Transverse colon (tissue), 4 donors: ENCODE measurements at regions not wholly inside any gene's neighbourhood (a gene's known extent, or its start where the extent isn't known, plus 50 kb on each side); places are given as distances from the start of the nearest gene placed in this dataset.
"Not testable (repeated sequence)": the region's sequence is repeated elsewhere in the genome, so short reads cannot be mapped to it uniquely, and the experiment has no call there.

Experiments used
- DNase-seq: peaks from one replicate; pipeline ENCODE4 v3.0.0-alpha.2; 2019
- H3K27ac ChIP-seq, 4 donors: fragments of 200-600 bp; sonication (generic); 2 replicates each; pipeline ENCODE4 v1.5.1; 2016 to 2018; ENCODE audit warnings: inconsistent platforms in 4 of 4
- H3K27me3 ChIP-seq: fragments of 200-600 bp; sonication (generic); 2 replicates; pipeline ENCODE4 v1.5.1; 2017; ENCODE audit warnings: inconsistent platforms
- H3K36me3 ChIP-seq, 4 donors: fragments of 200-600 bp; sonication (generic); 2 replicates each; pipeline ENCODE4 v1.5.1; 2017 to 2019; ENCODE audit warnings: inconsistent platforms in 4 of 4
- H3K4me1 ChIP-seq, 4 donors: fragments of 200-600 bp; sonication (generic); 2 replicates each; pipeline ENCODE4 v1.5.1; 2017 to 2020; ENCODE audit warnings: inconsistent platforms in 4 of 4
- H3K4me3 ChIP-seq, 4 donors: fragments of 200-600 bp; sonication (generic); 1 replicate in 1 of 4; 2 replicates in 3 of 4; pipeline versions ENCODE4 v1.5.1 to v1.6.1; 2017 to 2019; ENCODE audit warnings: inconsistent platforms in 4 of 4
- H3K9me3 ChIP-seq, 2 donors: fragments of 200-600 bp; sonication (generic); 2 replicates each; pipeline ENCODE4 v1.5.1; 2017 to 2019; ENCODE audit warnings: inconsistent platforms in 2 of 2
- EP300 ChIP-seq: sonication (generic); formaldehyde crosslinking; IDR thresholded peaks from one replicate; pipeline ENCODE4 v1.6.1; 2017; ENCODE audit warnings: antibody characterized with exemption, low read depth
- POLR2A ChIP-seq: fragments of 450-650 bp; IDR thresholded peaks from one replicate; pipeline ENCODE4 v1.6.1; 2016; ENCODE audit warnings: antibody characterized with exemption, mild to moderate bottlenecking, moderate library complexity
- POLR2AphosphoS5 ChIP-seq, 3 donors: sonication (generic); formaldehyde crosslinking; IDR thresholded peaks; one replicate each; pipeline ENCODE4 v1.6.1; 2016; ENCODE audit warnings: antibody characterized with exemption in 3 of 3
- WGBS, 2 donors: methylation state at CpG; one replicate each; pipeline ENCODE4 v1.1.5; 2018; ENCODE audit warnings: low coverage in 1 of 2; 5-methylcytosine and 5-hydroxymethylcytosine counted together
- in situ Hi-C, 4 donors: fragments of 200-750 bp; cut with MboI; loops; one replicate each; pipeline versions ENCODE4 v1.15.0 to v1.15.1; 2017; ENCODE audit warnings: low sequenced_read_pairs in 3 of 4, low pct_ligation_motif_present in 1 of 4, low pct_unique_long_range_greater_than_20kb in 1 of 4
- intact Hi-C: fragments of 100-400 bp; cut with DNase I; formaldehyde crosslinking; loops from one replicate; pipeline ENCODE4 v1.15.1; 2023; ENCODE audit warnings: low total_unique reads
- TF ChIP-seq, protein P1 (sequence below), 5 experiments: fragments of 200-600 bp in 3 of 5; fragments of 450-650 bp in 2 of 5; sonication (generic) in 3 of 5; IDR thresholded peaks; 1 replicate in 2 of 5; 2 replicates in 3 of 5; pipeline ENCODE4 v1.5.1; 2016 to 2017; ENCODE audit warnings: antibody characterized with exemption in 5 of 5, inconsistent platforms in 3 of 5, mild to moderate bottlenecking in 2 of 5, moderate library complexity in 1 of 5

DNA sequence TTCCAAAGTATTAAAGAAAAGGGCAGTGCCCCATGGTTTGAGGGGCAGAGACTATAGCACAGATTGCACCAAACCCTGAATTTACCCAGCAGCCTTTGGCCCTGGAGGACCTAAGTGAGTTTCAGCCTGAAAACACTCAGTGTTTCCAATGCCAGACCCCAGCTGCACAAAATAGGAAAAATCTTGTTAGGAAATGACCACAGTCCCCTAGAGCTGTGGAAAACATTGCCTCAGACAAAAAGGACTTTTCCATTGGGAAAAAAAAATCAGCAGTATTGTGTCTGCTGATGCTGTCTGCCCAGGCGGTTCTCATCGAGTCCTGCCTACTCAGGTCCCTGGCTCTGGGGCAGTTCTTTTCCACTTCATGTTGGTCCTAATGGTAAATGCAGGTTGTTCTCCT, 121.7 kb upstream of the DLG1 start:
- intact Hi-C loops (no loop called here), in situ Hi-C loops (no loop called here)
- DNase-seq, result no peak
- WGBS, 2 donors, result 76 to 83% methylated on average over 2 of the region's 2 CpGs
- peaks cover 0 to 5% (median 0%) of the 10 kb centered on the region in 4 donors for H3K4me1 ChIP-seq
- H3K27me3 ChIP-seq, result no peaks in the 10 kb centered on the region
- H3K9me3 ChIP-seq, result no peaks in the 10 kb centered on the region
- H3K36me3 ChIP-seq, result no peaks in the 10 kb centered on the region
- H3K4me3 ChIP-seq, result no peak overlapping the region
- no peak overlapping the region for H3K27ac ChIP-seq
- TF ChIP-seq POLR2A, result no peak
- TF ChIP-seq POLR2AphosphoS5 (IDR thresholded peaks at IDR 0.05), result no peak
- no peak for TF ChIP-seq EP300
- TF ChIP-seq, protein P1, sequence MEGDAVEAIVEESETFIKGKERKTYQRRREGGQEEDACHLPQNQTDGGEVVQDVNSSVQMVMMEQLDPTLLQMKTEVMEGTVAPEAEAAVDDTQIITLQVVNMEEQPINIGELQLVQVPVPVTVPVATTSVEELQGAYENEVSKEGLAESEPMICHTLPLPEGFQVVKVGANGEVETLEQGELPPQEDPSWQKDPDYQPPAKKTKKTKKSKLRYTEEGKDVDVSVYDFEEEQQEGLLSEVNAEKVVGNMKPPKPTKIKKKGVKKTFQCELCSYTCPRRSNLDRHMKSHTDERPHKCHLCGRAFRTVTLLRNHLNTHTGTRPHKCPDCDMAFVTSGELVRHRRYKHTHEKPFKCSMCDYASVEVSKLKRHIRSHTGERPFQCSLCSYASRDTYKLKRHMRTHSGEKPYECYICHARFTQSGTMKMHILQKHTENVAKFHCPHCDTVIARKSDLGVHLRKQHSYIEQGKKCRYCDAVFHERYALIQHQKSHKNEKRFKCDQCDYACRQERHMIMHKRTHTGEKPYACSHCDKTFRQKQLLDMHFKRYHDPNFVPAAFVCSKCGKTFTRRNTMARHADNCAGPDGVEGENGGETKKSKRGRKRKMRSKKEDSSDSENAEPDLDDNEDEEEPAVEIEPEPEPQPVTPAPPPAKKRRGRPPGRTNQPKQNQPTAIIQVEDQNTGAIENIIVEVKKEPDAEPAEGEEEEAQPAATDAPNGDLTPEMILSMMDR (IDR thresholded peaks at IDR 0.05), result no peak

- Histone ChIP-seq H3K9me3 (no peaks in the 10 kb centered on the region), H3K27me3 (no peaks in the 10 kb centered on the region), H3K4me3 (no peak overlapping the region), H3K27ac (no peak overlapping the region), H3K36me3 (no peaks in the 10 kb centered on the region), H3K4me1 (peaks cover 0 to 5% (median 0%) of the 10 kb centered on the region in 4 donors)
- TF ChIP-seq EP300 (no peak), POLR2AphosphoS5 (IDR thresholded peaks at IDR 0.05) (no peak), POLR2A (no peak)
- TF ChIP-seq, protein P1 (IDR thresholded peaks at IDR 0.05), result no peak
- DNase-seq, result no peak
- in situ Hi-C loops, result no loop called here
- intact Hi-C loops, result no loop called here
- whole genome bisulfite sequencing, 2 donors, result 59% methylated on average over 2 of the region's 2 CpGs; no CpG with 5 or more reads in 1 of the 2 donors
Observed at GRCh38 chr3:197419696-197420095, 121.3 kb upstream of the DLG1 start.

GRCh38 chr3:197417911-197418618, 119.7 kb upstream of the DLG1 start:
- intact Hi-C loops (no loop called here), in situ Hi-C loops (no loop called here)
- DNase-seq, result no peak
- Histone ChIP-seq H3K27ac (no peak overlapping the region), H3K4me3 (no peak overlapping the region), H3K36me3 (no peaks in the 10 kb centered on the region), H3K4me1 (peaks cover 0 to 5% (median 0%) of the 10 kb centered on the region in 4 donors), H3K9me3 (no peaks in the 10 kb centered on the region), H3K27me3 (no peaks in the 10 kb centered on the region)
- 50 to 63% methylated on average over 7 to 11 of the region's 11 CpGs for WGBS, 2 donors
- TF ChIP-seq EP300 (no peak), POLR2A (no peak), POLR2AphosphoS5 (IDR thresholded peaks at IDR 0.05) (no peak)
- TF ChIP-seq, protein P1 (IDR thresholded peaks at IDR 0.05), result no peak

DNA sequence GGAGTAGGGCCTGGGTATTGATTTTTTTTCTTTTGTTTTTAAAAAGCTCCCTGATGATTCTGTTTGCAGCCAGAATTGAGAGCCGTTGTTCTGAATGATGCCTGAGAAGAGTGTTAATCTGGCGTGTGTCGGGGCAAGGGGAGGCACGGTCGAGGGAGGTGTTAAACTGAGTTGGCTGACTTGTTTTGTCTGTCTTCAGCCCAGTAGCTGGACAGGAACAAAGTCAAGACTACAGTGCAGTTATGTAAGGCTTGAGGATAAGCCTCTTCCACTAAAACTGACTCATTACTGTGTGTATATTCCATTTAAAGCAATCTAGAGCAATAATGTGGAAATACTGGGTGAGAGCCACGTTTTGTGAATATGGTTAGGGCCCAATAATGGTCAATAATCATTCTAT, 119.0 kb upstream of the DLG1 start:
- WGBS, 2 donors, result 44 to 53% methylated on average over 3 to 6 of the region's 6 CpGs
- H3K4me3 ChIP-seq, result no peak overlapping the region
- H3K27me3 ChIP-seq, result no peaks in the 10 kb centered on the region
- in situ Hi-C loops, result no loop called here
- no peak overlapping the region for H3K27ac ChIP-seq
- TF ChIP-seq POLR2A, result no peak
- peaks cover 0 to 5% (median 0%) of the 10 kb centered on the region in 4 donors for H3K4me1 ChIP-seq
- no peaks in the 10 kb centered on the region for H3K9me3 ChIP-seq
- DNase-seq, result no peak
- intact Hi-C loops, result no loop called here
- H3K36me3 ChIP-seq, result no peaks in the 10 kb centered on the region

DNA sequence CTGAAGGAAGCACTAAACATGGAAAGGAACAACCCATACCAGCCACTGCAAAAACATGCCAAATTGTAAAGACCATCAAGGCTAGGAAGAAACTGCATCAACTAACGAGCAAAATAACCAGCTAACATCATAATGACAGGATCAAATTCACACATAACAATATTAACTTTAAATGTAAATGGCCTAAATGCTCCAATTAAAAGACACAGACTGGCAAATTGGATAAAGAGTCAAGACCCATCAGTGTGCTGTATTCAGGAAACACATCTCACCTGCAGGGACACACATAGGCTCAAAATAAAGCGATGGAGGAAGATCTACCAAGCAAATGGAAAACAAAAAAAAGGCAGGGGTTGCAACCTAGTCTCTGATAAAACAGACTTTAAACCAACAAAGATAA, 113.5 kb upstream of the DLG1 start:
- H3K9me3 ChIP-seq, H3K27me3 ChIP-seq, H3K27ac ChIP-seq, H3K4me1 ChIP-seq, intact Hi-C loops, H3K4me3 ChIP-seq, in situ Hi-C loops, H3K36me3 ChIP-seq, DNase-seq: not testable (repeated sequence)
- 80 to 96% methylated on average over 2 of the region's 2 CpGs for WGBS, 2 donors

DNA sequence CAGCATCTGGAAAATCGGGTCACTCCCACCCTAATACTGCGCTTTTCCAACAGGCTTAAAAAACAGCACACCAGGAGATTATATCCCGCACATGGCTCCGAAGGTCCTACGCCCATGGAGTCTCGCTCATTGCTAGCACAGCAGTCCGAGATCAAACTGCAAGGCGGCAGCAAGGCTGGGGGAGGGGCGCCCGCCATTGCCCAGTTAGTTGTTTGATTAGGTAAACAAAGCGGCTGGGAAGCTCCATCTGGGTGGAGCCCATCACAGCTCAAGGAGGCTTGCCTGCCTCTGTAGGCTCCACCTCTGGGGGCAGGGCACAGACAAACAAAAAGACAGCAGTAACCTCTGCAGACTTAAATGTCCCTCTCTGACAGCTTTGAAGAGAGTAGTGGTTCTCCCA, 111.8 kb upstream of the DLG1 start:
- 93% methylated on average over 11 of the region's 11 CpGs; no CpG with 5 or more reads in 1 of the 2 donors for WGBS, 2 donors
- H3K4me3 ChIP-seq, in situ Hi-C loops, H3K27ac ChIP-seq, H3K9me3 ChIP-seq, H3K27me3 ChIP-seq, H3K36me3 ChIP-seq, H3K4me1 ChIP-seq, DNase-seq, intact Hi-C loops: not testable (repeated sequence)
